ENCODE measurements at regions not wholly inside any gene's neighbourhood (a gene's known extent, or its start where the extent isn't known, plus 50 kb on each side); places are given as distances from the start of the nearest gene placed in this dataset.

DNA sequence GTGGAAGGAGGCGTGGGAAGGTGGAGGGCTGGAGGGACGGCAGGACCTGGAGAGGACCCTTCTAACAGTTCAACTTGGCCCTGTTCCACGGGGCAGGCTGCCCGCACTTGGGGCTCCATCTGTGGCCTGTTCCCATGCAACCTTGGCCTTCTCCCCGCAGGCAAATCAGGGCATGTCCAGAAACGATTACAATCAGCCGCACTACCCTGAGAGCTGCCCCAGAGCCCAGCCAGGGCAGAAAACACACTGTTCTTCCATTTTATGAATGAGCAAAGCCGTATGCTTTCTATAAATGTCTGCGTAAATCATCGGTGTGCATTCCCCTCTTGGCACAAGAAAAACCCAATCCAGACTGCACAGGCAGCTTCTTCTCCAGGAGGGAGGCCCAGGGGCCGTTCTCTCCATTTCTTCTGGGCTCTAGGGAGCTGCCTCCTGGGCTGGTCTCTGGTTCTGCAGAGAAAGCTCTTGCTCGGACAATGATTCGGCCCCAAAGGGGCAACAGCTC lies 228.7 kb downstream of the SOX9 start:
- no peak overlapping the region for H3K4me3 ChIP-seq (ENCODE audit: low read depth, low read length)
- TF ChIP-seq, protein P1, sequence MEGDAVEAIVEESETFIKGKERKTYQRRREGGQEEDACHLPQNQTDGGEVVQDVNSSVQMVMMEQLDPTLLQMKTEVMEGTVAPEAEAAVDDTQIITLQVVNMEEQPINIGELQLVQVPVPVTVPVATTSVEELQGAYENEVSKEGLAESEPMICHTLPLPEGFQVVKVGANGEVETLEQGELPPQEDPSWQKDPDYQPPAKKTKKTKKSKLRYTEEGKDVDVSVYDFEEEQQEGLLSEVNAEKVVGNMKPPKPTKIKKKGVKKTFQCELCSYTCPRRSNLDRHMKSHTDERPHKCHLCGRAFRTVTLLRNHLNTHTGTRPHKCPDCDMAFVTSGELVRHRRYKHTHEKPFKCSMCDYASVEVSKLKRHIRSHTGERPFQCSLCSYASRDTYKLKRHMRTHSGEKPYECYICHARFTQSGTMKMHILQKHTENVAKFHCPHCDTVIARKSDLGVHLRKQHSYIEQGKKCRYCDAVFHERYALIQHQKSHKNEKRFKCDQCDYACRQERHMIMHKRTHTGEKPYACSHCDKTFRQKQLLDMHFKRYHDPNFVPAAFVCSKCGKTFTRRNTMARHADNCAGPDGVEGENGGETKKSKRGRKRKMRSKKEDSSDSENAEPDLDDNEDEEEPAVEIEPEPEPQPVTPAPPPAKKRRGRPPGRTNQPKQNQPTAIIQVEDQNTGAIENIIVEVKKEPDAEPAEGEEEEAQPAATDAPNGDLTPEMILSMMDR (IDR thresholded peaks at IDR 0.05; ENCODE audit: borderline replicate concordance, insufficient read depth, low read depth, low read length): no peak

DNA sequence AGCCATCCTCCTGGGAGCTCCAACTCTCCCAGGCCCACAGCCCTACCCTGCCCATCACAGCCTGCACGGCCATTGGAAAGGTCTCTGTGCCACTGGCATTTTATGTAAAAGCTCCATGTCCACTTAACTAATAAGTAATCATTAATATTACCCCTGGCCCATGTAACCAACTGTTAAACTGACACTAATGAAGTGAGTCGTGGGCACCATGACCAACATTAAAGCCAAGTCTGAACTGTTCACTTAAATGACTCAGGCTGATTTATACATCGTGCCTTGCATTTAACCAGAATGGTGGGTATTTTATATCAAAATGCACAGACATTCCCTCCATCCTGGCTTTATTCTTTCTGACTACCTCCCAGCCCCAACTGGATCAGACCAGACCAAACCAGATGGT lies 229.3 kb downstream of the SOX9 start:
- no peak overlapping the region for H3K4me3 ChIP-seq (ENCODE audit: low read depth, low read length)
- TF ChIP-seq, protein P1 (IDR thresholded peaks at IDR 0.05; ENCODE audit: borderline replicate concordance, insufficient read depth, low read depth, low read length): no peak

DNA sequence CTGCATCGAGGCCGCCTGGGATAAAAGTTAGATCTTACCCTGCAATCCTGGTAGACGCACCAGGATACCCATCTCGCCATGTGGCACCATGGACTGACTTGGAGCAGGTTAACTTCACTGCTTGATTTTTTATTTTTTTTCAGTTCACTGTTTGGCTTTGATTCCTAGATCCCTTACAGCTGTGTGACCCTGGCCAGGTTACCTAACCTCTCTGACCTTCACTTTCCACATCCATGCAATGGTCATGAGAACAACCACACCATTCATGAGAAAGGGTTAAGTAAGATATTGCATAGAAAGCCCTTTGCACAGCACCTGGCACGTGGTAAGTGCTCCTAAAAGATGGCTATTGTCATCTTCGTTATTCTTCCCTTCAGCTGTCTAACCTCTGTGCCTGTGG lies 230.5 kb downstream of the SOX9 start:
- no peak overlapping the region for H3K4me3 ChIP-seq (ENCODE audit: low read depth, low read length)
- TF ChIP-seq, protein P1 (IDR thresholded peaks at IDR 0.05; ENCODE audit: borderline replicate concordance, insufficient read depth, low read depth, low read length): no peak

DNA sequence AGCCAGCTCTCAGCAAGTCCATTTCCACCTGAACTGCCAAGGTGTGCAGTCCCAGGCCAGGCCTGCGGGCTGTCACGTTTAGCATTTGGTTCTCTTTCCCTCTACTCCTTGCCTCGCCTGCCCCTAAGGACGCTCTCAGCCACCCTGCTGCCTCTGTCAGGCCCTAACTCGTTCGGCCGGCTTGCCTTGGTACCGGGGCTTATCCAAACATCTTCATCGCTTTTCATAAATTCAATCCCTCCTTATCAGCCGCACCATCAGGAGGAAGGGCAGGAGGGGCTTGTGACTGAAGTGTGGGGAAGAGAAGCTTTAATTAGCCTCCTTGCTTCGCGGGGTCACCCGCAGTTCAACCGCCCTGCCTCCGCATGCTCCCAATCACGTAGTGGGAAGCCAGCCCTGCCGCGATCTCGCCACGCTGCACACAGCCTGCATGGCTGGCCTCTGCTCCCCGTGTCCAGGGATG lies 231.1 kb downstream of the SOX9 start:
- H3K4me3 ChIP-seq (ENCODE audit: low read depth, low read length): no peak overlapping the region
- TF ChIP-seq, protein P1 (IDR thresholded peaks at IDR 0.05; ENCODE audit: borderline replicate concordance, insufficient read depth, low read depth, low read length): no peak

DNA sequence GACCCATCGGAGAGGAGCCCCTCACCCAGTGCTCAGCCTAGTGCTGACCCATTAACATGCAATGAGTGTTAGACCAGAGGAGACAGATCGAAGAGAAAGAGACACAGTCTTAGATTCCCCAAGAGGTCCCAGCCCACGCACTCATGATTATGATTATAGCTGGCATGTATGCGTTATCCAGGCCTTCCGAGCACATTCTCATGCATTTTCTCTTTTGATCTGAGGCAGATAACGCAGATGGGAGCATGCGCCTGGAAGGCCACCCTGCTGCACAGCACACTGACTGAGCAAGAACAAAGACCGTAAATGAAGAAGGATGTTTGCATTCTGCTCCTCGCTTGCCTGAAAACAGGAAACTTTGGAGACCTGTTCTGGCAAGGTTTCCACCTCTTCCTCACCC lies 232.7 kb downstream of the SOX9 start:
- H3K4me3 ChIP-seq (ENCODE audit: low read depth, low read length): no peak overlapping the region
- TF ChIP-seq, protein P1 (IDR thresholded peaks at IDR 0.05; ENCODE audit: borderline replicate concordance, insufficient read depth, low read depth, low read length): no peak

DNA sequence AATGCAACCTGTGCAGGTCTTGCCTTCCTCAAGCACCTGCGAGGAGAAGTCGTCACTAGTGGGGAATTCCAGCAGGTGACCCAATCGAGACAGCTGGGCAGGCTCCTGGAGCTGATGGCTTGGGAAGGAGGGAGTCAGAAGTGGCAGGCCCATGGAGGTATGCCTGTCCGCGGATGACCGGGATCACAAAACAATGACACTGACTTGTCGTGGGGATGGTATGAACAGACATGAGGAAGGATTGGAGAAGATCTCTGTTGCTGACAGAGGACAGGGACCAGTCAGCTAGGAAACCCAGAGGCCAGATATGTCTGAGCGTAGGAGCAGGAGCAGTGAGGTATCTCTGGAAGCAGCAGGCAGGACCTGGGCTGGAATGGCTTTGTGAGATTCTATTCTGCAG lies 233.3 kb downstream of the SOX9 start:
- TF ChIP-seq, protein P1 (IDR thresholded peaks at IDR 0.05; ENCODE audit: borderline replicate concordance, insufficient read depth, low read depth, low read length): no peak
- no peak overlapping the region for H3K4me3 ChIP-seq (ENCODE audit: low read depth, low read length)

DNA sequence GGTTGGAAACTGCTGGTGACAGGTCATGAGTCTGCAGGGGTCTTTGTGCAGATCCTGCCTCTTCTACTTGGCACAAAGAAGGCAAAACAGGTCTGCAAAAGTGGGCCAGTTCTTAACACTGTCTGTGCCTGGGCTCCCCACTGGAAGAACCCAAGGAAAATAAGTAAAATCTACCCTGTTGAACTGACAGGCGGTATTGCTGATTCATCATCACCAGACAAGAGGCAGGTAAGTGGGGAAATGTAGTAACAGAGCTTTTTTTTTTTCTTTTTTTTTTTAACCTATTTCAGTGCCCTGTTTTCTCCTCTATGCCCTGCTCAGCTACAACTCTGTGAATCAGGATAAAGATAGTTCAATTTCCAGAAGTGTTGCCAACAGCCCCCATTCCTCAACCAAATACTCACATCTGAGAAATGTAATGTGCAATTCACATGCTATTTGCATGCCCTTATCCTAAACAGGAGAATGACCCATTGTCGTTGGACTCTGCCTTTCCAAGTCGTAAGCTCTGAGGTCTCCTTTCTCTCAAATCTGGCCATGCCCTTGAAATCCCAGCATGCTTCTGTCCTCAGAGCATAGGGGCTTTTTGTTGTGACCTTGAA lies 237.0 kb downstream of the SOX9 start:
- H3K4me3 ChIP-seq (ENCODE audit: low read depth, low read length): no peak overlapping the region
- TF ChIP-seq, protein P1 (IDR thresholded peaks at IDR 0.05; ENCODE audit: borderline replicate concordance, insufficient read depth, low read depth, low read length): no peak
